H9 (cell line): ENCODE measurements at regions not wholly inside any gene's neighbourhood (a gene's known extent, or its start where the extent isn't known, plus 50 kb on each side); places are given as distances from the start of the nearest gene placed in this dataset.

Experiments used
- DNase-seq: peaks from one replicate; pipeline ENCODE4 v3.0.0-alpha.2; 2017
- H2AFZ ChIP-seq: one replicate; pipeline ENCODE4 v1.6.1; 2013; ENCODE audit warnings: mild to moderate bottlenecking, low read length, control low read depth, moderate library complexity
- H2AK5ac ChIP-seq: 2 replicates; pipeline ENCODE4 v1.6.1; 2013; ENCODE audit warnings: low read length, control low read depth, mixed read lengths; ENCODE audit not compliant: insufficient read length
- H2BK120ac ChIP-seq: one replicate; pipeline ENCODE4 v1.6.1; 2013; ENCODE audit warnings: low read depth, mild to moderate bottlenecking, low read length, control low read depth, inconsistent platforms; ENCODE audit not compliant: poor library complexity, severe bottlenecking
- H2BK12ac ChIP-seq: 2 replicates; pipeline ENCODE4 v1.6.1; 2013; ENCODE audit warnings: low read length, control low read depth, mixed read lengths, low read depth; ENCODE audit not compliant: insufficient read length
- H2BK15ac ChIP-seq: 2 replicates; pipeline ENCODE4 v1.6.1; 2013; ENCODE audit warnings: low read depth, low read length, control low read depth
- H2BK20ac ChIP-seq: one replicate; pipeline ENCODE4 v1.6.1; 2013; ENCODE audit warnings: low read depth, mild to moderate bottlenecking, low read length, control low read depth, inconsistent platforms; ENCODE audit not compliant: poor library complexity, severe bottlenecking
- H2BK5ac ChIP-seq: 2 replicates; pipeline ENCODE4 v1.6.1; 2013; ENCODE audit warnings: low read length, control low read depth, mixed read lengths; ENCODE audit not compliant: insufficient read length
- H3K14ac ChIP-seq: 2 replicates; pipeline ENCODE4 v1.6.1; 2013; ENCODE audit warnings: low read length, control low read depth; ENCODE audit not compliant: insufficient read depth
- H3K18ac ChIP-seq: 2 replicates; pipeline ENCODE4 v1.6.1; 2013; ENCODE audit warnings: low read depth, mild to moderate bottlenecking, mixed read lengths, low read length, control low read depth; ENCODE audit not compliant: insufficient read length
- H3K23ac ChIP-seq: 2 replicates; pipeline ENCODE4 v1.6.1; 2013; ENCODE audit warnings: low read length, control low read depth, mixed read lengths, low read depth; ENCODE audit not compliant: insufficient read length
- H3K23me2 ChIP-seq: 2 replicates; pipeline ENCODE4 v1.6.1; 2013; ENCODE audit warnings: low read depth, mild to moderate bottlenecking, mixed read lengths, low read length, control low read depth; ENCODE audit not compliant: insufficient read length, poor library complexity, severe bottlenecking
- H3K27ac ChIP-seq: 2 replicates; pipeline ENCODE4 v1.5.1; 2013; ENCODE audit warnings: low read length, control low read depth, mixed read lengths, low read depth; ENCODE audit not compliant: insufficient read length
- H3K27me3 ChIP-seq: 2 replicates; pipeline ENCODE4 v1.6.1; 2013; ENCODE audit warnings: low read length, control low read depth, inconsistent platforms; ENCODE audit not compliant: insufficient read depth
- H3K4ac ChIP-seq: 2 replicates; pipeline ENCODE4 v1.6.1; 2013; ENCODE audit warnings: low read depth, mild to moderate bottlenecking, control low read depth, inconsistent platforms, low read length, moderate library complexity
- H3K4me1 ChIP-seq: 2 replicates; pipeline ENCODE4 v1.6.1; 2013; ENCODE audit warnings: low read length, control low read depth, inconsistent platforms; ENCODE audit not compliant: insufficient read depth
- H3K4me2 ChIP-seq: 2 replicates; pipeline ENCODE4 v1.6.1; 2013; ENCODE audit warnings: low read length, control low read depth, mixed read lengths; ENCODE audit not compliant: insufficient read length, insufficient read depth
- H3K56ac ChIP-seq: 2 replicates; pipeline ENCODE4 v1.6.1; 2013; ENCODE audit warnings: low read depth, mild to moderate bottlenecking, mixed read lengths, low read length, control low read depth; ENCODE audit not compliant: insufficient read length
- H3K79me1 ChIP-seq: 2 replicates; pipeline ENCODE4 v1.6.1; 2013; ENCODE audit warnings: low read depth, mild to moderate bottlenecking, moderate library complexity, low read length, control low read depth, inconsistent platforms; ENCODE audit not compliant: insufficient read depth, poor library complexity, severe bottlenecking
- H3K79me2 ChIP-seq: 2 replicates; pipeline ENCODE4 v1.6.1; 2013; ENCODE audit warnings: low read length, control low read depth, inconsistent platforms; ENCODE audit not compliant: insufficient read depth
- H3K9ac ChIP-seq: 2 replicates; pipeline ENCODE4 v1.6.1; 2013; ENCODE audit warnings: low read length, control low read depth, mixed read lengths; ENCODE audit not compliant: insufficient read length; ENCODE audit errors: extremely low read depth
- H3K9me3 ChIP-seq: one replicate; pipeline ENCODE4 v1.6.1; 2013; ENCODE audit warnings: low read depth, low read length, inconsistent platforms; ENCODE audit not compliant: control insufficient read depth
- H3T11ph ChIP-seq: one replicate; pipeline ENCODE4 v1.6.1; 2013; ENCODE audit warnings: mild to moderate bottlenecking, low read length, control low read depth, inconsistent platforms
- H4K20me1 ChIP-seq: one replicate; pipeline ENCODE4 v1.6.1; 2013; ENCODE audit not compliant: control insufficient read depth, insufficient read length, insufficient read depth
- H4K5ac ChIP-seq: 2 replicates; pipeline ENCODE4 v1.6.1; 2013; ENCODE audit warnings: low read depth, mild to moderate bottlenecking, mixed read lengths, low read length, control low read depth; ENCODE audit not compliant: insufficient read length
- H4K8ac ChIP-seq: replicated peaks from 2 replicates; pipeline ENCODE4 v1.6.1; 2013; ENCODE audit warnings: low read length, control low read depth, mixed read lengths, low read depth; ENCODE audit not compliant: insufficient read length
- H4K91ac ChIP-seq: 2 replicates; pipeline ENCODE4 v1.6.1; 2013; ENCODE audit warnings: low read depth, mild to moderate bottlenecking, moderate library complexity, mixed read lengths, low read length, control low read depth; ENCODE audit not compliant: insufficient read length
- H3K27ac Mint-ChIP-seq, 3 experiments: 2 replicates in 2 of 3; 3 replicates in 1 of 3; pipeline ENCODE4 v1.8.0; 2020 to 2021; ENCODE audit warnings: mixed read lengths in 3 of 3, mild to moderate bottlenecking in 1 of 3, moderate library complexity in 1 of 3
- H3K27me3 Mint-ChIP-seq: 2 replicates; pipeline ENCODE4 v1.8.0; 2021; ENCODE audit warnings: low read depth, mild to moderate bottlenecking, moderate library complexity, mixed read lengths
- H3K36me3 Mint-ChIP-seq, 3 experiments: 2 replicates in 2 of 3; 3 replicates in 1 of 3; pipeline ENCODE4 v1.8.0; 2020 to 2021; ENCODE audit warnings: low read depth in 3 of 3, mixed read lengths in 3 of 3; ENCODE audit not compliant: insufficient read depth in 1 of 3
- H3K4me1 Mint-ChIP-seq, 2 experiments: 2 replicates each; pipeline ENCODE4 v1.8.0; 2020; ENCODE audit warnings: mixed read lengths in 2 of 2
- H3K4me3 Mint-ChIP-seq, 2 experiments: 2 replicates in 1 of 2; 3 replicates in 1 of 2; pipeline ENCODE4 v1.8.0; 2020 to 2021; ENCODE audit warnings: mild to moderate bottlenecking in 2 of 2, mixed read lengths in 2 of 2, moderate library complexity in 1 of 2
- H3K9me3 Mint-ChIP-seq, 2 experiments: 2 replicates in 1 of 2; 3 replicates in 1 of 2; pipeline ENCODE4 v1.8.0; 2020; ENCODE audit warnings: mild to moderate bottlenecking in 2 of 2, mixed read lengths in 2 of 2, moderate library complexity in 1 of 2
- CTCF ChIP-seq: fragments of 200-600 bp; sonication (generic); conservative IDR thresholded peaks from 3 replicates; pipeline ENCODE4 v1.8.0; 2021; ENCODE audit warnings: antibody characterized with exemption, mild to moderate bottlenecking
- WGBS: extraction: QIAGEN DNeasy Blood & Tissue Kit; methylation state at CpG from one replicate; pipeline ENCODE4 v1.1.7; 2013; ENCODE audit warnings: missing lambda C conversion rate, low lambda C conversion rate, mixed read lengths; ENCODE audit not compliant: insufficient read length; ENCODE audit errors: extremely low coverage; 5-methylcytosine and 5-hydroxymethylcytosine counted together

DNA sequence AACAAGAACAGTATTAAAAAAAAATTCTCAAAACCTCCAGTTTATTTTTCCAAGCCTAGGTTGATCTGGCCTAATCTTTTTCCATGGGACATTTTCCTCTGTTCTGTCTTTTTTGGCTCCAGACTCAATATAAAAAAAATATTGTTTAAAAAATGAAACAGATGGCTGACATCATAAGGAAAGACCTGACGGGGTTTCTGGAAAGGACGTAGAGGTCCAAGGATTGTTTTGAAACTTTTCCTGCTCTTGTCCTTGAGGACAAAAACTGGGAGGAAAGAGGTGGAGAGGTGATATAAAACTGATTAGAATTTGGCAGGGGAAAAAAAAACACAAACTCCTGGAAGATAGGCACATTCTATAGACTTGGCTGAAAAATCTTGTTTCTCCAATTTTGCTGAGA lies 211.4 kb upstream of the CDH11 start:
- H3K4me2 ChIP-seq = no peak overlapping the region
- no peak for TF ChIP-seq CTCF
- no peak overlapping the region for H2AFZ ChIP-seq
- H3K79me1 ChIP-seq = no peaks in the 10 kb centered on the region
- H3K36me3 Mint-ChIP-seq = no peaks in the 10 kb centered on the region; a peak in 1 of 7 replicates
- no peak overlapping the region for H3K23ac ChIP-seq
- DNase-seq = no peak
- H2BK120ac ChIP-seq = no peak overlapping the region
- no peaks in the 10 kb centered on the region for H3K27me3 Mint-ChIP-seq
- no peak overlapping the region for H3K56ac ChIP-seq
- WGBS = no CpG with 5 or more reads among the region's 2 CpGs
- H4K8ac ChIP-seq = no peak overlapping the region
- no peak overlapping the region for H3K4ac ChIP-seq
- H3K14ac ChIP-seq = no peak overlapping the region
- H2BK12ac ChIP-seq = no peak overlapping the region
- no peaks in the 10 kb centered on the region for H3K27me3 ChIP-seq
- peaks cover 5% of the 10 kb centered on the region; the same call in 1 of the 2 replicates for H3K4me1 ChIP-seq
- no peak overlapping the region for H3K27ac Mint-ChIP-seq
- H4K20me1 ChIP-seq = no peaks in the 10 kb centered on the region
- H3T11ph ChIP-seq = no peak overlapping the region
- no peak overlapping the region for H2BK15ac ChIP-seq
- H3K23me2 ChIP-seq = no peaks in the 10 kb centered on the region
- H3K27ac ChIP-seq = no peak overlapping the region
- H3K4me3 Mint-ChIP-seq = no peak overlapping the region
- H2AK5ac ChIP-seq = no peak overlapping the region
- H3K79me2 ChIP-seq = no peaks in the 10 kb centered on the region
- no peak overlapping the region for H3K18ac ChIP-seq
- no peak overlapping the region for H3K9ac ChIP-seq
- no peak overlapping the region for H4K5ac ChIP-seq
- no peak overlapping the region for H4K91ac ChIP-seq
- H3K9me3 ChIP-seq = no peaks in the 10 kb centered on the region
- H2BK20ac ChIP-seq = no peak overlapping the region
- H3K4me1 Mint-ChIP-seq = peaks cover 7 to 9% of the 10 kb centered on the region in 2 experiments
- H2BK5ac ChIP-seq = no peak overlapping the region
- no peaks in the 10 kb centered on the region for H3K9me3 Mint-ChIP-seq
